Vagina (tissue), 2 donors: ENCODE measurements at regions not wholly inside any gene's neighbourhood (a gene's known extent, or its start where the extent isn't known, plus 50 kb on each side); places are given as distances from the start of the nearest gene placed in this dataset.
A peak's percentile ranks its signal among the peaks of the same experiment; 100 is the strongest.

Experiments used
- DNase-seq, 2 donors: peaks; one replicate each; pipeline ENCODE4 v3.0.0-alpha.2; 2017; ENCODE audit errors: extremely low spot score in 2 of 2
- H3K27ac ChIP-seq: fragments of 200-600 bp; sonication (generic); one replicate; pipeline ENCODE4 v1.5.1; 2019
- H3K27me3 ChIP-seq: fragments of 200-600 bp; sonication (generic); one replicate; pipeline ENCODE4 v1.5.1; 2019
- H3K36me3 ChIP-seq, 2 donors: fragments of 200-600 bp; sonication (generic); one replicate each; pipeline ENCODE4 v1.5.1; 2017 to 2019
- H3K4me1 ChIP-seq: fragments of 200-600 bp; sonication (generic); one replicate; pipeline ENCODE4 v1.5.1; 2019
- H3K4me3 ChIP-seq, 2 donors: fragments of 200-600 bp; sonication (generic); 1 replicate in 1 of 2; 2 replicates in 1 of 2; pipeline ENCODE4 v1.5.1; 2016 to 2019
- H3K9me3 ChIP-seq: fragments of 200-600 bp; sonication (generic); one replicate; pipeline ENCODE4 v1.5.1; 2019
- POLR2A ChIP-seq, 2 donors: fragments of 450-650 bp; IDR thresholded peaks; one replicate each; pipeline ENCODE4 v1.6.1; 2017; ENCODE audit warnings: antibody characterized with exemption in 2 of 2, mild to moderate bottlenecking in 2 of 2, moderate library complexity in 2 of 2
- POLR2AphosphoS5 ChIP-seq, 2 donors: sonication (generic); formaldehyde crosslinking; IDR thresholded peaks; one replicate each; pipeline ENCODE4 v1.9.0; 2017; ENCODE audit warnings: antibody characterized with exemption in 2 of 2, mild to moderate bottlenecking in 2 of 2, low read depth in 1 of 2; ENCODE audit not compliant: insufficient read depth in 1 of 2
- intact Hi-C: fragments of 100-400 bp; cut with DNase I; formaldehyde crosslinking; loops from one replicate; pipeline ENCODE4 v1.15.1; 2023
- TF ChIP-seq, protein P1 (sequence below), 3 experiments: fragments of 450-650 bp in 2 of 3; fragments of 200-600 bp in 1 of 3; sonication (generic) in 1 of 3; IDR thresholded peaks; one replicate each; pipeline ENCODE4 v1.5.1; 2017 to 2019; ENCODE audit warnings: antibody characterized with exemption in 3 of 3, mild to moderate bottlenecking in 2 of 3, moderate library complexity in 2 of 3

DNA sequence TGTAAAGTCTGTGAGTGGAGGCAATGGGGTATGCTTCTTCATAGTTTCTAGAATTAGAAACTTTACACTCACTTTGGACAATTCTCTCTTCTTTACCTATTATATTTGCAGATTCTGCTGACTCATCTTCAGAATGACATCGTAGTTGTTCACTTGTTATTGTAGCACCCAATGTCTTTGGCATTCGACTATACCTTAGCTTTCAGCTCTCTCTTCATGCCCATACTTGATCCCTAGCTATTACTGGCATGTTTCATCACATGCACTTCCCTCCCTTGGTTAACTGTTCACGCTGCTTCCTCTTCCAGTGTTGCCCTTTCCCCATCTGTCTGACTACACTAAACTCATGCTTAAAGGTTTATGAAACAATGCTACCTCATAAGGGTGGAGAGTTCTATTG lies 298.1 kb upstream of the TCF21 start:
- intact Hi-C loops, result no loop called here
- Histone ChIP-seq H3K36me3 (no peaks in the 10 kb centered on the region), H3K9me3 (no peaks in the 10 kb centered on the region), H3K27ac (no peak overlapping the region), H3K27me3 (no peaks in the 10 kb centered on the region), H3K4me3 (no peak overlapping the region), H3K4me1 (no peaks in the 10 kb centered on the region)
- peak in 1 of 2 donors; percentile 23 for TF ChIP-seq POLR2AphosphoS5 (IDR thresholded peaks at IDR 0.05; ENCODE audit: insufficient read depth in 1 of 2, low read depth in 1 of 2)
- no peak for TF ChIP-seq POLR2A (IDR thresholded peaks at IDR 0.05)
- DNase-seq, result no peak

DNA sequence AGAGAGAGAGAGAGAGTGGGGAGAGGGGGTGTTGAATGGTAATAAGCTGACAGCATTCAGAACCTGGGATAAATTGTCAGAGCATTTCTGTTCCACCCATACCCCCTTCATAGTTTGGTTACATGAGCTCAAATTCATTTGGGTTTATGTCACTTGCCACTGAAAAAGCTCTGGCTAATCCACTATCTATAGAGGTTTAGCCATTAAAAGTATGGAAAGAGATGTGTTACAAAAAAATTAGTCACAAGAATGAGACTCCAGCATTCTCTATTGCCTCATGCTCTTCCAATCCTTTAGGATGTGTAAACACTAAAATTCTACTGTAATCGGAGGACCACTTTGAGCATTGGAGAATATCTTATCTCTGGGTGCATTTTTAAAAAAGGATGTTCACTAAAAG lies 297.6 kb upstream of the TCF21 start:
- no peak overlapping the region for H3K4me3 ChIP-seq
- H3K36me3 ChIP-seq, result no peaks in the 10 kb centered on the region
- H3K27me3 ChIP-seq, result no peaks in the 10 kb centered on the region
- TF ChIP-seq POLR2AphosphoS5 (IDR thresholded peaks at IDR 0.05; ENCODE audit: insufficient read depth in 1 of 2, low read depth in 1 of 2), result no peak
- TF ChIP-seq, protein P1, sequence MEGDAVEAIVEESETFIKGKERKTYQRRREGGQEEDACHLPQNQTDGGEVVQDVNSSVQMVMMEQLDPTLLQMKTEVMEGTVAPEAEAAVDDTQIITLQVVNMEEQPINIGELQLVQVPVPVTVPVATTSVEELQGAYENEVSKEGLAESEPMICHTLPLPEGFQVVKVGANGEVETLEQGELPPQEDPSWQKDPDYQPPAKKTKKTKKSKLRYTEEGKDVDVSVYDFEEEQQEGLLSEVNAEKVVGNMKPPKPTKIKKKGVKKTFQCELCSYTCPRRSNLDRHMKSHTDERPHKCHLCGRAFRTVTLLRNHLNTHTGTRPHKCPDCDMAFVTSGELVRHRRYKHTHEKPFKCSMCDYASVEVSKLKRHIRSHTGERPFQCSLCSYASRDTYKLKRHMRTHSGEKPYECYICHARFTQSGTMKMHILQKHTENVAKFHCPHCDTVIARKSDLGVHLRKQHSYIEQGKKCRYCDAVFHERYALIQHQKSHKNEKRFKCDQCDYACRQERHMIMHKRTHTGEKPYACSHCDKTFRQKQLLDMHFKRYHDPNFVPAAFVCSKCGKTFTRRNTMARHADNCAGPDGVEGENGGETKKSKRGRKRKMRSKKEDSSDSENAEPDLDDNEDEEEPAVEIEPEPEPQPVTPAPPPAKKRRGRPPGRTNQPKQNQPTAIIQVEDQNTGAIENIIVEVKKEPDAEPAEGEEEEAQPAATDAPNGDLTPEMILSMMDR (IDR thresholded peaks at IDR 0.05), result no peak
- no peak for TF ChIP-seq POLR2A (IDR thresholded peaks at IDR 0.05)
- H3K4me1 ChIP-seq, result no peaks in the 10 kb centered on the region
- H3K9me3 ChIP-seq, result no peaks in the 10 kb centered on the region
- no peak overlapping the region for H3K27ac ChIP-seq
- DNase-seq, result no peak
- intact Hi-C loops, result no loop called here

DNA sequence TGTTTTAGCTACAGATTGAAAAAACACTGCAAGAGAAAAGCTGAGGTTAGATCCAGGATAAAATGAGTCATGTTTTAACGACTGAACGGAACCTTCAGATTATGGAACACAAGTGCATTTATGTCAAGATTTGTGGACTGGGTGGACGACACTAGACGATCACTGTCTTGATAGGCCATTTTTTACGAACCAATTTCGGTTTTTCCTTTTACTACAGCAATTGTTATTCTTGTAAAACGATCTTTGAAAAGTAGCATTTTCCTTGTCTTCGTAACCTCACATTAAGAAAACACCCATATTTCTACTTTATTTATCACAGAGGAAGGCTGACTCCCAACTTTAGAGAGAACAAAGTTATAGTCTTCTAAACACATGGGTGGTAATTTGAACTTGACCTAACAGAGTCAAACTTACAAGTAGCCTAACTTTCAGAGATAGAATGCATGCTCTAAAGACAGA lies 294.2 kb upstream of the TCF21 start:
- no peak for DNase-seq
- H3K27ac ChIP-seq, result peak overlapping the region; percentile 2
- H3K36me3 ChIP-seq, result no peaks in the 10 kb centered on the region
- H3K4me1 ChIP-seq, result no peaks in the 10 kb centered on the region
- no peak overlapping the region for H3K4me3 ChIP-seq
- TF ChIP-seq, protein P1 (IDR thresholded peaks at IDR 0.05), result no peak
- no peak for TF ChIP-seq POLR2AphosphoS5 (IDR thresholded peaks at IDR 0.05; ENCODE audit: insufficient read depth in 1 of 2, low read depth in 1 of 2)
- TF ChIP-seq POLR2A (IDR thresholded peaks at IDR 0.05), result no peak
- no peaks in the 10 kb centered on the region for H3K27me3 ChIP-seq
- no peaks in the 10 kb centered on the region for H3K9me3 ChIP-seq
- intact Hi-C loops, result no loop called here

DNA sequence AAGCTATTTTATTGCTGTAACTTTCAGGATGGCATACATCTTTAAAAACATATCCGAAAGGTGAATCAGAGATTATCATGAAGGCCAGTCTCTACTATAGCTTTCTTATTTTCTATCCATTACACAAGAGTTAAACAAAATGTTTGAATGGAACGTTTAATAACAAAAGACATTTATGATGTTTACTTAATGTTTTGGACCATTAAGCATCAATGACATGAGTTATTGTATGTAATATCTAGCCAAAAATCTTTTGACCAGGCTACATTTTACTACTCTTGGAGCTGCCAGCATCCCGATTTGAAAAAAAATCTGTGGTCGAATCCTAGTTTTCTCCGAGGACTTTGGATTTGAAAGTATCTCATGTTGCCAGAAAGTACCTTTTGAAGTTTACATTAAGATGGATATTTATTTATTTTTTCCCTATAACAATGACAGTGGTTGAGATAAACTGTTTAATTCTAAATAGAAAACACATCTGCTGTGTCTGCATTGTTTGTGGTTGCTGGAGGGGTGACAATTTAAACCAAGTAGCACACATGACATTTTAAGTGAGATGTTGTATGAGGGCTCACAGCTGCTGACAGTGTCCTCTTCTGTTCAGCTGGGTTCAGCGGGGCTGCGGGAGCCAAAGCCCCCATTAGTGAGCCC lies 293.7 kb upstream of the TCF21 start:
- Histone ChIP-seq H3K4me1 (no peaks in the 10 kb centered on the region), H3K27me3 (no peaks in the 10 kb centered on the region), H3K4me3 (no peak overlapping the region), H3K27ac (peak overlapping the region; percentile 24), H3K36me3 (no peaks in the 10 kb centered on the region), H3K9me3 (no peaks in the 10 kb centered on the region)
- DNase-seq, result no peak
- TF ChIP-seq, protein P1 (IDR thresholded peaks at IDR 0.05), result no peak
- no peak for TF ChIP-seq POLR2A (IDR thresholded peaks at IDR 0.05)
- TF ChIP-seq POLR2AphosphoS5 (IDR thresholded peaks at IDR 0.05; ENCODE audit: insufficient read depth in 1 of 2, low read depth in 1 of 2), result peak in 1 of 2 donors; percentile 5
- intact Hi-C loops, result no loop called here

DNA sequence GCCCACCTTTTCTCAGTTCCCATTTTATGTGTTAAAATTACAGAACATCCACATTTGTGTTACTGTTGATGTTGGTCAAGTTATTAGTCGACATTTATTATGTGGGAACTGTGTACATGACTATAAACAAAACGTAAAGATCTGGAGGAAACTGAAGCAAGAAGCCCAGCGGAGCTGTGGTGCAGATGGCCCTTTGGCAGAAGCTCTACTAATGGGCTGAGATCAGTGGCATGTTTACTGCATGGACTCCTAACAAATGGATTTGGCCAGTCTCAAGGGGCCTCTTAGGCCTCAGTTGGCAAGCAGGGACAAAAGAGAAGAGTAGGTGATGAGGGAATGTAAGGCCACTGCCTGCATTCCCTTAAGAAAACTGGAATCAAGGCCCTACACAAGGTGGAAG lies 282.1 kb upstream of the TCF21 start:
- intact Hi-C loops, result no loop called here
- TF ChIP-seq POLR2AphosphoS5 (IDR thresholded peaks at IDR 0.05; ENCODE audit: insufficient read depth in 1 of 2, low read depth in 1 of 2) (no peak), POLR2A (IDR thresholded peaks at IDR 0.05) (no peak)
- TF ChIP-seq, protein P1 (IDR thresholded peaks at IDR 0.05), result no peak

More for the DNA sequence above, 282.1 kb upstream of the TCF21 start:
- H3K4me1 ChIP-seq, result no peaks in the 10 kb centered on the region
- no peaks in the 10 kb centered on the region for H3K27me3 ChIP-seq
- DNase-seq, result no peak
- no peaks in the 10 kb centered on the region for H3K9me3 ChIP-seq
- H3K27ac ChIP-seq, result no peak overlapping the region
- no peaks in the 10 kb centered on the region for H3K36me3 ChIP-seq
- no peak overlapping the region for H3K4me3 ChIP-seq
